Tibial nerve (tissue), 3 donors: ENCODE measurements at regions not wholly inside any gene's neighbourhood (a gene's known extent, or its start where the extent isn't known, plus 50 kb on each side); places are given as distances from the start of the nearest gene placed in this dataset.

ENCODE experiments used
- POLR2A ChIP-seq, 2 donors: fragments of 450-650 bp; IDR thresholded peaks; one replicate each; pipeline ENCODE4 v1.6.1; 2017; ENCODE audit warnings: antibody characterized with exemption in 2 of 2, mild to moderate bottlenecking in 2 of 2, moderate library complexity in 2 of 2
- TF ChIP-seq, protein P1 (sequence below), 5 experiments: fragments of 200-600 bp in 3 of 5; fragments of 450-650 bp in 2 of 5; sonication (generic) in 3 of 5; IDR thresholded peaks; one replicate each; pipeline ENCODE4 v1.5.1; 2016 to 2019; ENCODE audit warnings: antibody characterized with exemption in 5 of 5, mild to moderate bottlenecking in 3 of 5, moderate library complexity in 2 of 5

DNA sequence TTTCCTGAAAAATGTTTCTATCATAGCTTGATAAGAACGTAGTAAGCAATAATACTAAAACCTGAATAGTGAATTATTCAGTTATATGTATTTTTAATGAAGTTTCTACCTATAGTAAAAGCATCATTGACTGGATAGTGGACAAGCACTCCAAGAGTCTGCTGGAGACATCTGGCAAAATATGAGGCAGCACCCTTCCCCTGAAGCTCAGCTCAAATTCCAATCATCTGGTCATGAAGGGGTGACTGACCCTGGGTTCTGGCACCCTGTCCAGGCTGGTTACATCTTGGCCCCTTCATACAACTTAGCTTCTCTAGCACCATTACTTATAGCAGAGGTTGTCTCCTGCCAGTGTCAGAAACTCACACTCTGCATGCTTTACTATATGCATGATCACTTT lies 455.4 kb downstream of the RAP2B start:
- TF ChIP-seq, protein P1, sequence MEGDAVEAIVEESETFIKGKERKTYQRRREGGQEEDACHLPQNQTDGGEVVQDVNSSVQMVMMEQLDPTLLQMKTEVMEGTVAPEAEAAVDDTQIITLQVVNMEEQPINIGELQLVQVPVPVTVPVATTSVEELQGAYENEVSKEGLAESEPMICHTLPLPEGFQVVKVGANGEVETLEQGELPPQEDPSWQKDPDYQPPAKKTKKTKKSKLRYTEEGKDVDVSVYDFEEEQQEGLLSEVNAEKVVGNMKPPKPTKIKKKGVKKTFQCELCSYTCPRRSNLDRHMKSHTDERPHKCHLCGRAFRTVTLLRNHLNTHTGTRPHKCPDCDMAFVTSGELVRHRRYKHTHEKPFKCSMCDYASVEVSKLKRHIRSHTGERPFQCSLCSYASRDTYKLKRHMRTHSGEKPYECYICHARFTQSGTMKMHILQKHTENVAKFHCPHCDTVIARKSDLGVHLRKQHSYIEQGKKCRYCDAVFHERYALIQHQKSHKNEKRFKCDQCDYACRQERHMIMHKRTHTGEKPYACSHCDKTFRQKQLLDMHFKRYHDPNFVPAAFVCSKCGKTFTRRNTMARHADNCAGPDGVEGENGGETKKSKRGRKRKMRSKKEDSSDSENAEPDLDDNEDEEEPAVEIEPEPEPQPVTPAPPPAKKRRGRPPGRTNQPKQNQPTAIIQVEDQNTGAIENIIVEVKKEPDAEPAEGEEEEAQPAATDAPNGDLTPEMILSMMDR (IDR thresholded peaks at IDR 0.05) = no peak
- no peak for TF ChIP-seq POLR2A (IDR thresholded peaks at IDR 0.05)
